Hepatic stellate cell (primary cell): ENCODE measurements at regions not wholly inside any gene's neighbourhood (a gene's known extent, or its start where the extent isn't known, plus 50 kb on each side); places are given as distances from the start of the nearest gene placed in this dataset.

ENCODE experiments used
- DNase-seq: peaks from one replicate; pipeline ENCODE4 v3.0.0; 2011; ENCODE audit warnings: low spot score

DNA sequence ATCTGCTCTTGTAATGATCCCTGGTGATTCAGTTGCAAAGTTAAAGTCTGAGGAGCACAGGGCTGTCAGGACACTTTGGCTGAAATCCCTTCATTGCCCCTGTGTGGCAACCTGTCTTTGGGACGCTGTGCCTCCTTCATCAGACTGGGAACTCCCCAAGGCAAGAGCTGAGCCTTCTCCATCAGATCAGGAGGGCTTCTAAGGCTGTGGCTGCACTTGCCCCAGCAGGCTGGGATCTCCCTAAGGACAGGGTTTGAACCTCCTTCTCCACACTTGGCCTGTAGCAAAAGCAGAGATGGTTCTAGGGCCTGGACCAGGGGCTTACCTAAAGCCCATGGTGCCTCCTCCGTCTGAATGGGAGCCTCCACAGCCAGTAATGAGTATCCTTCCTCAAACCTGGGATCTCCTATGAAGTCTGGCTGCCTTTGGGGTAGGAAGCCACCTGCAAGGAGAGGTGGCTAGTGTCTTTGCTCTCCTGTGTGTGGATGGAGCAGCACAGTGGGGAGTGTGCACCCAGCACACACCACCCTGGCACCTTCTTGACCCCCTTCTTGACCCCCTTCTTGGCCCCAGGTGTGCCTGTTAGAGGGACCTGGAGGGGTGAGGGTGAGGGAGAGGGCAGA lies 79.0 kb upstream of the NKD1 start:
- no peak for DNase-seq

- no peak for DNase-seq
Measured at GRCh38 chr16:50468749-50469078, 79.5 kb upstream of the NKD1 start.

DNA sequence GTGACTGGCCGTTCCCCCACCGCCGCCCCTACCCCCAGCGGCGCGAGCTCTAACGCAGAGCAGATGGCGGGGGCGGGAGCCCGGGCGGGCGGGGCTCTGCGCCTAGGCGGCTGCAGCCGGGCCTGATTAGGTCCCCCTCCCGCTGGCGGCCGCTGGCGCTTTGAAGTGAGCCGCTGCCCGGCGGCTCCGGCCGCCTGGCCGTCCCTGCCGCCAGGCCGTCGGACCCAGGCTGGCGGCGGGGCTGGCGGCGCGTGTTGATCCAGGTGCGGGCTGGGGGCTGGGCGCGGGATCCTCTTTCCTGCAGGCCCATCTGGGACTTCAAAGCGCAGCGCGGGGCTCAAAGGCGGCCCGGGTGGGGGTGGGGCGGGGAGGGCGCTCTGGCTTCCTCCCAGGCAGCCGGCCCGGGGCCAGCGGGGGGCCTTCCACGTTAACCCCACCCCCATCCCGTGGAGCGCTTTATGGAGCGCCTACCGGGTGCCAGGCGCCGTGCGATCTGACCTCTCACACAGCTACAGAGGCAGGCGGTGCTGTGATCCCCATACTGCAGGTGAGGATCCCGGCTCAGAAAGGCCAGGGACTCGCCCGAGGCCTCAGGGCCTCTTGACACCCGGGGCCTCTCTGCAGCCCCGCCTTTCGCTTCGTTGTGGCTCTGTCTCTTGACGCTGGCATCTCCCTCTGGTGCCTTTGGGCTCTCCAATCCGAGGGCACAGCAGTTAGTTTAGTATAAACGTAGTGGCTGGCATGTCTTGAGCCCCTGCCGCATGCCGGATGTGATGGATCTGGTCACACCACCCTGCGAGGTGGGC lies 80.0 kb upstream of the NKD1 start:
- DNase-seq: no peak

DNA sequence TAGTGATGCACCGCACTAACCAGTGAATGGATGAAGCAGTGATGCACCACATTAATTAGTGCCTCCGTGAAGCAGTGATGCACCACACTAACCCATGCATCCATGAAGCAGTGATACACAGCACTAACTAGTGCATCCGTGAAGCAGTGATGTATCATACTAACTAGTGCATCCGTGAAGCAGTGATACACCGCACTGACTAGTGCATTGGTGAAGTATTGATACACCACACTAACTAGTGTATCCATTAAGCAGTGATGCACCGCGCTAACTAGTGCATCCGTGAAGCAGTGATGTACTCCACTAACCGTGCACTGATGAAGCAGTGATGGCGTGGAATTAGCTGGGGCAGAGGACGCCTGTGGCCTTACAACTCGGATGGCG lies 80.6 kb upstream of the NKD1 start:
- DNase-seq: no peak

DNA sequence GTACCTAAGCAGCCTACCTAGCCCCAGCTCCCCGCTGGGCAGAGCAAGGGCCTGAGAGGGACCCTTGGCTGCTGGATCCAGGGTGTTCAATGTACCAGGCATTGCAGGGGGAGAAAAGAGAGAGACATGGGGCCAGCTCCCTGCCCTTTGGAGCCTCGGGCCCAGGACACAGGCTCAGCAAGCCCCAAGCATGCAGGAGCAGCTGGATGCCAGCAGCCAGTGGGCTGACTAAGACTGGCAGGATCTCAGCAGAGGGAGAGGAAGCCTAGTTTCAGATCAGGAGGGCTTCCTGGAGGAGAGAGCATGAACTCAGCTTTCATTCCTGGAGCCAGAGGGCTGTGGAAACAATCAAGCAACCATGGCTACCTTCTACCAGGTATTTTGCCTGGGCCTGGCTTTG lies 82.0 kb upstream of the NKD1 start:
- no peak for DNase-seq

DNA sequence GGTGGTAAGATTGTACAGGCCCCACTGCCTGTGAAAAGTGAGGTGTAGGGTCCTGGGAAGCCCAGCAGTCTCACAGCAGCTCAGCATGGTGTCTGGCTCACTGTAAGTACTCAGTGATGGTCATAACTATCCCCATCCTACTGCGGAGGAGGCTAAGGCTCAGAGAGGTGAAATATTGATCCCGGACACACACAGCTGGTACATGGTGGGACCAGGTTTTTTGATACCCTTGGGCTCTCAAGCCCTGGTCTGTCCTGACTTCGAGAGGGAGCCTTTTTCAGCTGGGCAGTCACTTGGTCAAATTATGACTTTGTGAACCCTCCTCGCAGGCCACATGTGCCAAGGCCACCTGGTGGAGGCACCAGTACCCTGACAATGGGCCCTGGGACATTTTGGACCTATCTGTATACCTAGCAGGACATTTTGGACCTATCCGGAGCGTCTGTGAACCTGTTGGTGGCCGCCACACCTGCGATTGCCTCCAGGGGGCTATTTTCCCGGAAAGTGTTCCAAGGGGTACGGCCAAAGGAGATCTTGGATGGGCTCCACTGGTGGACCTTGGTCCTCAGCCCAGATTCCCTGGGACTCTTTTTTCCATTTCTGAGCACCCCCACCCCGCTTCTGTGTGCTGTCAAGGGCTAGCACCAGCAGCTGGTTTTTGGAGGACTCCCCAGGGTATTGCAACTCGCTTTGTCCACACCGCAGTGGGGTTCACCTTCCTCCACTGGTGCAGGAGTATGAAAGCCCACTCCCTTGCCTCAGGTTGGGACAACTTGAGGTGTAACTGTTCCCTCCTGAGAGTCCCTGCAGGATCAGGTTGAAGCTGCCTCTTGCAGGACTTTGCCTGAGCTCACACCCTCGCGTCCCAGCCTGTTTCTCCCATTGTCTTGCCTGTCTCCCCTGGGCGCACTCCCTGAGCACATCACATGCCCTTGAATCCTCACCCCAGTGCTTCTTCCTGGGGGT lies 83.6 kb upstream of the NKD1 start:
- no peak for DNase-seq

DNA sequence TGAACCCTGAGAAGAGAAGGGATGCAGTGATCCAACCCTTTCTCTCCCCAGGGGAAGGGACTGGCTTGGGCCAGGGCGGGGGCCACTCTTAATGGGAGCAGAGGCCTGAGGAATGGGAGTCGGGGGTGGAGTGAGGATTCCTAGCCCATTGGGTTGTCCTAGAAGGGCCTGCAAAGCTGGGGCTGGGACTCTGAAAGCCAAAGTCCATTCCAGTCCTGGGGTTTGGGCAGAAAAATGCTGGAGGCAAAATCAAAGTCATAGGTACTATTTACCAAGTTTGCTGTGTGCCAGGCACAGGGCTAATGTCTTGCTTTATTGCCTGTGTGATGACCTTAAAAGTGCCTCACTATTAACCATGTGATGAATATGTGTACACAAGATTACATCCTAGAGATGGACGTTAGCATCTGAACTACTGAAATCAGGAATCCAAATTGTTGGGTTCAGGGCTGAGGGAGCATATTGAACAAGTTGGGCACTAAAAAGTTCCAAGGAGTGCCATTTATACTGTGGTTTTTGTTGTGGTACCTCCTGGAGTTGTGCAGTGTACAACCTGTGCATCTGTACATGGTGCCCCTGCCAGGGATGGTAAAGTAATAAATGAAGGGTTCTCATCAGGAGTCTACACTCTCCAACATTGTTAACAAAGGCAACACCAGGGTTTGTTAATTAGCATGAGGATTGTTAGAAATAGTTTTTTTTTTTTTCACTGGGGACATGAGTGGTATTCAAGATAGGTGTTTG lies 84.4 kb upstream of the NKD1 start:
- DNase-seq: no peak

GRCh38 chr16:50462793-50463507 lies 85.2 kb upstream of the NKD1 start:
- DNase-seq: no peak

GRCh38 chr16:50461400-50461760 lies 86.8 kb upstream of the NKD1 start:
- no peak for DNase-seq

GRCh38 chr16:50460538-50461399 lies 87.4 kb upstream of the NKD1 start:
- DNase-seq: no peak

DNA sequence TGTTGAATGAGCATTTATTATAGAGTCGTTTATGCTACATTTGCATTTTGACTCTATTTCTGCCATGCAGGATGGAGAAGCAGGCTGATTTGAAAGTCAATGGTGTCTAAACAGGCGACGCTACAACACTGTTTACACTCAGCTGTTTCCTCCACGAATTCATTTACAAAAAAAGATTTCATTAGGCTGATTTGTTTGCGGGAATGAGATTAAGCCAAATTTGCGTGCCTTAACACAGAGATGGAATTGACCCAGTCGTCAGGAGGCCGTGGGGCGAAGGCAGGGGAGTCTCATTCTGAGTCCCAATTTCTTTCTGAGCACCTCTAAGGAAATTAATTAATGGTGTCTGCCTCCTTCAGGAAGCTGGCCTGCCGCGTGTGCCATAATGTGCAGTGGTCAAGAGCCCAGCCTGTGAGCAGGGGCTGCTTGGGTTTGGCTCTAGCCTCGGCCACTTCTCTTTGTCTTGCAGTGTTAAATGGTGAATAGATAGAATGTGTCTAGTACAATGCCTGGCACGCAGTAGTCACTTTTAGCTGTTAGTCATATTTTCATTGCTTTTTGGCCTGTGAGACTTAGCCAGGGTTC lies 88.6 kb upstream of the NKD1 start:
- no peak for DNase-seq

- DNase-seq: no peak
Measured at GRCh38 chr16:50458667-50459495, 89.3 kb upstream of the NKD1 start.

DNA sequence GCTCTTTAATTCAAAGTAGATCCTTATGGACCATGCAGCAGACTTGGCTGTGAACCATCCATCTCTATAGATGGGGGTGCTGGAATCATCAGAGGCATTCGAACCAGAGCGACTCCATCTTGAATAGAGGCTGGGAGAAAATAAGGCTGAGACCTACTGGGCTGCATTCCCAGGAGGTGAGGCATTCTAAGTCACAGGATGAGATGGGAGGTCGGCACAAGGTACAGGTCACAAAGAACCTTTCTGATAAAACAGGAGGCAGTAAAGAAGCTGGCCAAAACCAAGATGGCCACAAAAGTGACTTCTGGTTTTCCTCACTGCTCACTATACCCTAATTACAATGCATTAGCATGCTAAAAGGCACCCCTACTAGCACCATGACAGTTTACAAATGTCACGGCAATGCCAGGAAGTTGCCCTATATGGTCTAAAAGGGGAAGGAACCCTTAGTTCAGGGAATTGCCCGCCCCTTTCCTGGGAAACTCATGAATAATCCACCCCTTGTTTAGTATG lies 89.2 kb upstream of the BRD7 start:
- DNase-seq: no peak

DNA sequence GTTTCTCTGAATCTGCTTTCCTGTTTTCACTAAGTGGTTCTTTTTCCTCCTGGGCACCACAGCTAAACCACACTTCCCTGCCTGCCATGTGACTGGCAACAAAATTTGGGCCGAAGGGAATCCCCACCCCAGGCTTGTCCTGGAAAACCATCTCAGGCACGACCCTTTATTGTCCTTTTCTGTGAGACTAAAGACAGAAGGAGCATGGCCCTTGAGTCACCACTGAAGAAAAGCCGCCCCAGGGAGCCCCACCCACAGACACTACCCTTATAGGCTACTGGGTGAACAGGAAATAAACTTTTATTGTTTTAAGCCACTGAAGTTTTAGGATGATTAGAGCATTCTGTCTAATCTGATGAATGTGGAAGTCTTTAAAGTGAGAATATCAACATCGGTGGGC lies 88.6 kb upstream of the BRD7 start:
- DNase-seq: no peak

GRCh38 chr16:50455288-50455845 lies 86.6 kb upstream of the BRD7 start:
- DNase-seq: no peak

DNA sequence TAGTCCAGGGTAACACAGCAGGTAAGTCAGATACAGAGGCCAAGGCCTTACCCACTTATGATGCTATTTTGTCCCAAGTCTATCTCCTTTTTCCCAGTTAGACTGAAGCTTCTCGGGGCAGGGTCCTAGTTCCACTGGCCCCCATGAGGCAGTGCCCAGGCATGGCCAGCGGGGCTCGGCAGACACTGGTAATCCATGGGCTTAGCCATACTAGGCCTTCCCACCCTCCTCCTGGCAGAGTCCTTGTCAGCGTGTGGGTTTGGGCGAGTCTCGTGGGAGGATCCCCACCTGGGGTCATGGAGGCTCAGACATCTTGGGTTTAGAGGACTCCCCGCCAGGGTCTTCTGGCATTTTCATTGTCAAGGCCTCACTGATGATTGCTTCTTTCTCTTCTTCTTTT lies 84.7 kb upstream of the BRD7 start:
- no peak for DNase-seq

DNA sequence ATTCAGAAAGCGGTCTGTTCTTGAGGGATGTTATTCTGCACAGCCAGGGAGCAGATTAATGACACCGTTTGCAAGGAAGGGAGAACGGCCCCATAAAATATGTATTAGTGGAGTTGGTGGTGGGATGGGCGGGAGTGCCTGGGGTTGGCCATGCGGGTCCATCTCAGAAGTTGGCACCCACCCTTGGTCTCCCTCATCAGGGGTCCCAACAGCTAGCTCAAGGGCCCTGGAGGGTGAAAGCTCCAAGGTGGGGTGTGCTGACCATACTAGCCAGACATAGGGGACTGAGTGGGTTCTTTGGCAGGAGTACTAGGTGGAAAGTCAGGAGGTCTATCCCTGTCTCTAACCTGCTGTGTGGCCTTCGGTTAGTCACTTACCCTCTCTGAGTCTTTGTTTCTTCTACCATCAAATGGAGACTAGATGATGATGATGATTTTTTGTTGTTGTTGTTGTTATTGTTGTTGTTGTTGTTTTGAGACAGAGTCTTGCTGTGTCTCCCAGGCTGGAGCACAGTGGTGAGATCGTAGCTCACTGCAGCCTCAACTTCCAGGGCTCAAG lies 83.2 kb upstream of the BRD7 start:
- no peak for DNase-seq

- DNase-seq: no peak
Measured at GRCh38 chr16:50450957-50451356, 82.2 kb upstream of the BRD7 start.
